H1 (cell line): ENCODE measurements at regions not wholly inside any gene's neighbourhood (a gene's known extent, or its start where the extent isn't known, plus 50 kb on each side); places are given as distances from the start of the nearest gene placed in this dataset.

Experiments
- CTCF ChIA-PET: fragments of 300-600 bp; sonication (Branson Sonifier 250); formaldehyde crosslinking; loops from one replicate; lab custom pipeline; 2021; ENCODE audit not compliant: partially characterized antibody; lab: Charles Lee
- POLR2A ChIA-PET: fragments of 300-600 bp; sonication (Branson Sonifier 250); formaldehyde crosslinking; loops from one replicate; lab custom pipeline; 2021; ENCODE audit warnings: inconsistent platforms; ENCODE audit not compliant: partially characterized antibody; lab: Charles Lee
- DNase-seq, 2 experiments: peaks; one replicate each; pipeline versions ENCODE4 v3.0.0 to v3.0.0-alpha.2; 2010 to 2022; ENCODE audit warnings: low spot score in 2 of 2, low read depth in 1 of 2, mixed read lengths in 1 of 2
- FAIRE-seq: peaks from 2 replicates; lab custom pipeline; 2011; peaks lifted over from hg19 to GRCh38; lab: Jason Lieb, UNC
- H2AFZ ChIP-seq: 2 replicates; pipeline ENCODE4 v1.8.1; 2012; ENCODE audit warnings: low read length, inconsistent platforms
- H2AK5ac ChIP-seq: 2 replicates; pipeline ENCODE4 v1.6.1; 2013; ENCODE audit warnings: low read depth, low read length
- H2BK120ac ChIP-seq: replicated peaks from 2 replicates; pipeline ENCODE3; 2013; ENCODE audit warnings: low read depth, low read length, inconsistent platforms
- H2BK12ac ChIP-seq: 2 replicates; pipeline ENCODE4 v1.6.1; 2013; ENCODE audit warnings: low read depth, low read length
- H2BK15ac ChIP-seq: 2 replicates; pipeline ENCODE4 v1.6.1; 2013; ENCODE audit warnings: low read length
- H2BK20ac ChIP-seq: 2 replicates; pipeline ENCODE4 v1.6.1; 2013; ENCODE audit warnings: low read length
- H2BK5ac ChIP-seq: 2 replicates; pipeline ENCODE4 v1.6.1; 2013; ENCODE audit warnings: low read depth, low read length
- H3K14ac ChIP-seq: 2 replicates; pipeline ENCODE4 v1.6.1; 2013; ENCODE audit warnings: inconsistent platforms; ENCODE audit not compliant: insufficient read length
- H3K18ac ChIP-seq: 2 replicates; pipeline ENCODE4 v1.6.1; 2013; ENCODE audit warnings: low read length; ENCODE audit errors: extremely low read depth
- H3K23ac ChIP-seq: 2 replicates; pipeline ENCODE4 v1.6.1; 2013; ENCODE audit warnings: inconsistent platforms; ENCODE audit not compliant: insufficient read length
- H3K23me2 ChIP-seq: 2 replicates; pipeline ENCODE4 v1.6.1; 2013; ENCODE audit warnings: low read depth, low read length
- H3K27ac ChIP-seq: 2 replicates; pipeline ENCODE4 v1.6.1; 2011; ENCODE audit warnings: low read depth, low read length, inconsistent platforms
- H3K27me3 ChIP-seq, 4 experiments: replicated peaks in 1 of 4; 1 replicate in 1 of 4; 2 replicates in 3 of 4; pipeline versions ENCODE4 v1.6.1 to v1.8.1; 2011 to 2013; ENCODE audit warnings: low read length in 3 of 4, mild to moderate bottlenecking in 3 of 4, inconsistent platforms in 2 of 4, mixed read lengths in 2 of 4, moderate library complexity in 1 of 4; ENCODE audit not compliant: control insufficient read depth in 3 of 4, insufficient read depth in 3 of 4; ENCODE audit errors: extremely low read depth in 1 of 4
- H3K36me3 ChIP-seq, 4 experiments: 2 replicates each; pipeline versions ENCODE4 v1.6.1 to v1.8.1; 2011 to 2013; ENCODE audit warnings: mild to moderate bottlenecking in 4 of 4, low read length in 3 of 4, moderate library complexity in 2 of 4, control low read depth in 1 of 4, inconsistent platforms in 1 of 4; ENCODE audit not compliant: insufficient read depth in 4 of 4, control insufficient read depth in 2 of 4
- H3K4ac ChIP-seq: replicated peaks from 2 replicates; pipeline ENCODE3; 2013; ENCODE audit warnings: low read length, low read depth, mixed read lengths, inconsistent platforms; ENCODE audit not compliant: insufficient read length
- H3K4me1 ChIP-seq, 4 experiments: replicated peaks in 1 of 4; 1 replicate in 1 of 4; 2 replicates in 3 of 4; pipeline versions ENCODE4 v1.6.1 to v1.8.1; 2011 to 2013; ENCODE audit warnings: low read length in 3 of 4, inconsistent platforms in 2 of 4, mixed read lengths in 1 of 4; ENCODE audit not compliant: insufficient read depth in 4 of 4, control insufficient read depth in 3 of 4
- H3K4me2 ChIP-seq, 2 experiments: 2 replicates each; pipeline versions ENCODE4 v1.6.1 to v1.8.1; 2011 to 2013; ENCODE audit warnings: low read depth in 2 of 2, low read length in 2 of 2, control low read depth in 1 of 2, inconsistent platforms in 1 of 2, mild to moderate bottlenecking in 1 of 2; ENCODE audit not compliant: insufficient read depth in 1 of 2
- H3K4me3 ChIP-seq, 4 experiments: fragments of 200-600, 300-600 bp in 1 of 4; sonication (generic), shearing (Covaris generic), sonication (Bioruptor Twin) in 1 of 4; 2 replicates each; pipeline versions ENCODE4 v1.5.1 to v1.8.1; 2011 to 2016; ENCODE audit warnings: low read length in 4 of 4, low read depth in 3 of 4, control low read depth in 2 of 4, inconsistent platforms in 2 of 4, mild to moderate bottlenecking in 2 of 4, mixed read lengths in 1 of 4, moderate library complexity in 1 of 4; ENCODE audit not compliant: insufficient read depth in 2 of 4; ENCODE audit errors: extremely low read depth in 1 of 4
- H3K56ac ChIP-seq: replicated peaks from 2 replicates; pipeline ENCODE3; 2013; ENCODE audit warnings: low read depth, mild to moderate bottlenecking, mixed read lengths, low read length, inconsistent platforms; ENCODE audit not compliant: insufficient read length
- H3K79me1 ChIP-seq: 2 replicates; pipeline ENCODE4 v1.6.1; 2013; ENCODE audit warnings: low read depth, low read length, control low read depth
- H3K79me2 ChIP-seq, 2 experiments: 2 replicates each; pipeline versions ENCODE4 v1.6.1 to v1.8.1; 2012 to 2013; ENCODE audit warnings: low read length in 2 of 2, mild to moderate bottlenecking in 2 of 2, inconsistent platforms in 1 of 2; ENCODE audit not compliant: insufficient read depth in 2 of 2, control insufficient read depth in 1 of 2
- H3K9ac ChIP-seq, 4 experiments: replicated peaks in 1 of 4; 1 replicate in 1 of 4; 2 replicates in 3 of 4; pipeline versions ENCODE4 v1.6.1 to v1.8.1; 2011 to 2013; ENCODE audit warnings: low read depth in 3 of 4, low read length in 3 of 4, control low read depth in 2 of 4, mild to moderate bottlenecking in 2 of 4, moderate library complexity in 2 of 4, inconsistent platforms in 1 of 4; ENCODE audit errors: extremely low read depth in 1 of 4
- H3K9me3 ChIP-seq, 2 experiments: 2 replicates each; pipeline versions ENCODE4 v1.6.1 to v1.8.1; 2012 to 2013; ENCODE audit warnings: mild to moderate bottlenecking in 2 of 2, moderate library complexity in 2 of 2, control low read depth in 1 of 2, inconsistent platforms in 1 of 2, low read depth in 1 of 2, low read length in 1 of 2, mixed read lengths in 1 of 2; ENCODE audit not compliant: insufficient read depth in 2 of 2
- H4K20me1 ChIP-seq, 2 experiments: replicated peaks in 1 of 2; 2 replicates each; pipeline versions ENCODE3 to v1.8.1; 2011 to 2013; ENCODE audit warnings: inconsistent platforms in 2 of 2, low read length in 2 of 2, mild to moderate bottlenecking in 1 of 2; ENCODE audit not compliant: insufficient read depth in 2 of 2, control insufficient read depth in 1 of 2
- H4K5ac ChIP-seq: 2 replicates; pipeline ENCODE4 v1.6.1; 2013; ENCODE audit warnings: low read length, low read depth, mixed read lengths, inconsistent platforms; ENCODE audit not compliant: insufficient read length
- H4K8ac ChIP-seq: 2 replicates; pipeline ENCODE4 v1.8.0; 2013; ENCODE audit warnings: mild to moderate bottlenecking, moderate library complexity, low read length, inconsistent platforms; ENCODE audit not compliant: insufficient read depth; ENCODE audit errors: extremely low read depth
- H4K91ac ChIP-seq: replicated peaks from 2 replicates; pipeline ENCODE3; 2013; ENCODE audit warnings: low read length, mixed read lengths, inconsistent platforms; ENCODE audit not compliant: insufficient read length
- SAP30 ChIP-seq: fragments of 300-600 bp; sonication (generic); IDR thresholded peaks from 2 replicates; pipeline ENCODE4 v1.7.1; 2012; ENCODE audit warnings: low read length, moderate library complexity, mild to moderate bottlenecking, inconsistent platforms; ENCODE audit not compliant: insufficient read depth, insufficient replicate concordance
- TEAD4 ChIP-seq: IDR thresholded peaks from 2 replicates; pipeline ENCODE4 v1.6.1; 2012; ENCODE audit warnings: low read depth, low read length, inconsistent platforms, mixed read lengths
- WGBS, 2 experiments: shearing (Covaris generic) in 1 of 2; methylation state at CpG; one replicate each; pipeline versions ENCODE4 v1.1.6 to v1.1.7; 2013 to 2015; ENCODE audit warnings: low lambda C conversion rate in 2 of 2, mixed read lengths in 2 of 2, inconsistent platforms in 1 of 2, low coverage in 1 of 2, missing lambda C conversion rate in 1 of 2; ENCODE audit not compliant: insufficient replicate concordance in 2 of 2, insufficient coverage in 1 of 2, insufficient read length in 1 of 2; ENCODE audit errors: extremely low coverage in 1 of 2, missing lambda C conversion rate in 1 of 2; 5-methylcytosine and 5-hydroxymethylcytosine counted together

DNA sequence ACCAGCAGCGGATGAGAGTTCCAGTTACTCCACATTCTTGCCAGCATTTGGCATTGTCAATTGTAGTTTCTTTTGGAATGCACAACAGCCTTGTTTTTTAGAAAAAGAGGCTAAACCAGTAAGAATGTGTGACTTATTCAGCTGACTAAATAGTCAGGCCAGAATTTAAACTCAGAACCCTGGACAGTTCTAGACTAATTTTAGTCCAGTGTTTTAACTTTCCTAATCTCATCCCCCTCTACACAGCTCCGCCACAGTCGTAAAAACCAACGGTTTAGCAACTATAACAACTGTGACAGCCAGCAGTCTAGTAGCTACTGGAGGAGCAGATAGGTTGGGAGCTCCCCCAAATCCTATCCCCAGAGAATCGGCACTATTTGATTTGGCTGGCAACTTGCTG lies 103.7 kb downstream of the FOXD1 start:
- H3K79me2 ChIP-seq, result no peaks in the 10 kb centered on the region
- H2BK15ac ChIP-seq, result no peak overlapping the region
- no peak overlapping the region for H2BK20ac ChIP-seq
- no peak overlapping the region for H3K18ac ChIP-seq
- POLR2A ChIA-PET, result no interaction called here
- TF ChIP-seq TEAD4, result 0 out of 2 replicates have a peak, but pooled peaks have one; percentile 34
- no peak for TF ChIP-seq SAP30
- H3K9me3 ChIP-seq, result peaks cover 9 to 12% of the 10 kb centered on the region in 2 experiments; a peak in 3 of 4 replicates
- H2BK120ac ChIP-seq, result no peak overlapping the region
- H3K36me3 ChIP-seq, result no peaks in the 10 kb centered on the region
- H3K4ac ChIP-seq, result no peak overlapping the region
- no peak overlapping the region for H4K5ac ChIP-seq
- H3K14ac ChIP-seq, result no peak overlapping the region
- WGBS, 2 experiments, result 89% methylated on average over 5 of the region's 5 CpGs; no CpG with 5 or more reads in 1 of the 2 experiments
- H3K27ac ChIP-seq, result no peak overlapping the region
- no peak overlapping the region for H3K56ac ChIP-seq
- no peak overlapping the region for H3K4me3 ChIP-seq
- H3K4me1 ChIP-seq, result no peaks in the 10 kb centered on the region
- no peaks in the 10 kb centered on the region for H4K20me1 ChIP-seq
- peaks cover 0 to 1% (median 0%) of the 10 kb centered on the region in 4 experiments; a peak in 1 of 7 replicates for H3K27me3 ChIP-seq
- no peak overlapping the region for H3K9ac ChIP-seq
- no peak overlapping the region for H2AFZ ChIP-seq
- H3K23ac ChIP-seq, result no peak overlapping the region
- H2AK5ac ChIP-seq, result no peak overlapping the region
- no peaks in the 10 kb centered on the region; the same call in 1 of the 2 replicates for H3K23me2 ChIP-seq
- H2BK5ac ChIP-seq, result no peak overlapping the region
- CTCF ChIA-PET, result interaction anchor here (0.8 to 2.1 kb wide), 5 partner anchors 11 to 129 kb away, joined by 3 to 6 read pairs (median 5); no protein-coding TSS in a partner anchor
- DNase-seq (no peak), FAIRE-seq (no peak)
- H4K91ac ChIP-seq, result no peak overlapping the region
- no peaks in the 10 kb centered on the region for H3K79me1 ChIP-seq
- no peak overlapping the region for H4K8ac ChIP-seq
- no peak overlapping the region for H2BK12ac ChIP-seq
- H3K4me2 ChIP-seq, result no peak overlapping the region
